ENCODE measurements at regions not wholly inside any gene's neighbourhood (a gene's known extent, or its start where the extent isn't known, plus 50 kb on each side); places are given as distances from the start of the nearest gene placed in this dataset.

- TF ChIP-seq CTCF (conservative IDR thresholded peaks at IDR 0.05) (no peak), EZH2 (IDR thresholded peaks at IDR 0.05; ENCODE audit: low read depth) (no peak)
Observed at GRCh38 chr5:118156181-118156580, 832.2 kb downstream of the DTWD2 start.
